ENCODE measurements at regions not wholly inside any gene's neighbourhood (a gene's known extent, or its start where the extent isn't known, plus 50 kb on each side); places are given as distances from the start of the nearest gene placed in this dataset.
"Not testable (repeated sequence)": the region's sequence is repeated elsewhere in the genome, so short reads cannot be mapped to it uniquely, and the experiment has no call there.

- TF ChIP-seq POLR2A, CTCF (IDR thresholded peaks at IDR 0.05): not testable (repeated sequence)
Measured at GRCh38 chr3:83217595-83218118, 1456.2 kb upstream of the GBE1 start.

All from heart left ventricle (tissue), 13 donors.